BE2C (cell line): ENCODE measurements at regions not wholly inside any gene's neighbourhood (a gene's known extent, or its start where the extent isn't known, plus 50 kb on each side); places are given as distances from the start of the nearest gene placed in this dataset.

Experiments used
- DNase-seq: peaks from one replicate; pipeline ENCODE4 v3.0.0-alpha.2; 2020
- H3K27me3 ChIP-seq: fragments of 250-450 bp; sonication (Bioruptor Pico); 2 replicates; pipeline ENCODE4 v1.5.1; 2020; ENCODE audit warnings: mild to moderate bottlenecking
- H3K36me3 ChIP-seq: fragments of 250-450 bp; sonication (Bioruptor Pico); 2 replicates; pipeline ENCODE4 v1.5.1; 2020; ENCODE audit warnings: mild to moderate bottlenecking
- H3K4me1 ChIP-seq: fragments of 250-450 bp; sonication (Bioruptor Pico); 2 replicates; pipeline ENCODE4 v1.5.1; 2020
- H3K4me3 ChIP-seq: 2 replicates; pipeline ENCODE4 v1.5.1; 2011; ENCODE audit warnings: low read depth, low read length
- H3K9me3 ChIP-seq: fragments of 250-450 bp; sonication (Bioruptor Pico); 2 replicates; pipeline ENCODE4 v1.5.1; 2020
- TF ChIP-seq, protein P1 (sequence below): IDR thresholded peaks from 2 replicates; pipeline ENCODE4 v1.5.1; 2012; ENCODE audit warnings: mild to moderate bottlenecking, low read depth, low read length

DNA sequence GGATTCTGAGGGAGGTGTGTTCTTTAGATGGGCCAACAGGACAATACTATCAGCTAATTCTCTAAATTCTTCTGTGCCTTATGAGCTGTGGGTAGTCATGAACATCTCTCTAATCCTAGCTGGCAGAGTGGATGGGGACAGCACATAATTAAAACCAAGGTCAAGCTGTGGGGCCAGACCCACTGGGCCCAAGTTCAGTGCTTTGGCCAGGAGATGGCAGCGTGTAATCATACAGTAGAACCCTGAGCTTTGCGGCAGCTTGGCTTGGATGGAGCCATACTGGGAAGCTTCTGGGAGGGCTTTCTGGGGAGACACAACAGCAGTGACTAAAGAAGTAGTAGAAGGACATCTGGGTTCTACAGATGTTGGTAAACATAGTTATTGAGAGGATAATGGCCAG lies 140.3 kb upstream of the CXCL13 start:
- TF ChIP-seq, protein P1, sequence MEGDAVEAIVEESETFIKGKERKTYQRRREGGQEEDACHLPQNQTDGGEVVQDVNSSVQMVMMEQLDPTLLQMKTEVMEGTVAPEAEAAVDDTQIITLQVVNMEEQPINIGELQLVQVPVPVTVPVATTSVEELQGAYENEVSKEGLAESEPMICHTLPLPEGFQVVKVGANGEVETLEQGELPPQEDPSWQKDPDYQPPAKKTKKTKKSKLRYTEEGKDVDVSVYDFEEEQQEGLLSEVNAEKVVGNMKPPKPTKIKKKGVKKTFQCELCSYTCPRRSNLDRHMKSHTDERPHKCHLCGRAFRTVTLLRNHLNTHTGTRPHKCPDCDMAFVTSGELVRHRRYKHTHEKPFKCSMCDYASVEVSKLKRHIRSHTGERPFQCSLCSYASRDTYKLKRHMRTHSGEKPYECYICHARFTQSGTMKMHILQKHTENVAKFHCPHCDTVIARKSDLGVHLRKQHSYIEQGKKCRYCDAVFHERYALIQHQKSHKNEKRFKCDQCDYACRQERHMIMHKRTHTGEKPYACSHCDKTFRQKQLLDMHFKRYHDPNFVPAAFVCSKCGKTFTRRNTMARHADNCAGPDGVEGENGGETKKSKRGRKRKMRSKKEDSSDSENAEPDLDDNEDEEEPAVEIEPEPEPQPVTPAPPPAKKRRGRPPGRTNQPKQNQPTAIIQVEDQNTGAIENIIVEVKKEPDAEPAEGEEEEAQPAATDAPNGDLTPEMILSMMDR, result peak; percentile 16
- Histone ChIP-seq H3K36me3 (no peaks in the 10 kb centered on the region), H3K4me1 (no peaks in the 10 kb centered on the region), H3K9me3 (no peaks in the 10 kb centered on the region), H3K4me3 (no peak overlapping the region), H3K27me3 (no peaks in the 10 kb centered on the region)
- DNase-seq, result no peak

DNA sequence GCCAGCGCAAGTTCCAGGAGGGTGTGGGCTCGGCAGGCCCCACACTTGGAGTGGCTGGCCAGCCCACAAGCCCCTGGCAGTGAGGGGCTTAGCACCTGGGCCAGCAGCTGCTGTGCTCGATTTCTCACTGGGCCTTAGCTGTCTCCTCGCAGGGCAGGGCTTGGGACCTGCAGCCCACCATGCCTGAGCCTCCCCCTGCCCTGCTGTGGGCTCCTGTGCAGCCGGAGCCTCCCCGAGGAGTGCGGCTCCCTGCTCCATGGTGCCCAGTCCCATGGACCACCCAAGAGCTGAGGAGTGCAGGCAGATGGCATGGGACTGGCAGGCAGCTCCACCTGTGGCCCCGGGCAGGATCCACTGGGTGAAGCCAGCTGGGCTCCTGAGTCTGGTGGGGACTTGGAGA lies 139.2 kb upstream of the CXCL13 start:
- Histone ChIP-seq H3K4me1 (no peaks in the 10 kb centered on the region), H3K9me3 (no peaks in the 10 kb centered on the region), H3K36me3 (no peaks in the 10 kb centered on the region), H3K27me3 (no peaks in the 10 kb centered on the region), H3K4me3 (no peak overlapping the region)
- TF ChIP-seq, protein P1, result no peak
- no peak for DNase-seq

DNA sequence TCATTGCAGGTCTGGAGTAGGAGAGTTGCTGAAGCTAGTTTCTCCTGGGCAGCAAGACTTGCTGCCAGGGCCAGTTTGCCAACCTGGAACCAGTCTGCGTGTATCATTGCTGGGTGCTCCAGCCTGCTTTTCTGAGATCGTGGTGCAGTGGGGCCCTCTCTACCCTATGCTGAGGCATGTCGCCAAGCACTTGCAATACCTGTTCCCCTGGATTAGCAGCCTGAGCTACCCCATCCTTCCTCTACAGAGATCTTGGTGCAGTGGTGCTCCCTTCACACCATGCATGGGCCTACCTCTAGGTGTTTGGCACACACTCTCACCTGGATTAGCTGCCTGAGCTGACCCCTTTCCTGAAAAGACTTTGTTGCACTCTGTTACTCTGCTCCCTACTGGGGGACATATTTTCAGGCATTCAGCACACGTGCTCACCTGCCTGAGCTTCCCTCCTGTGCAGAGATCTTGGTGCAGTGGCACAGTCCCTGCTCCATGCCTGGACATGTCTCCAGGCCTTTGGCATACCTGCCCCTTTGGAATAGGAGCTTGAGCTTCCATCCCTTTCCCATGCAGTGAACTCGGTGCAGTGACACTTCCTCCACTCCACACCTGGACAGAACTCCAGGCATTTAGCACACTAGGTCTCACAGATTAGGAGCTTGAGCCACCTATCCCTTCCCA lies 133.7 kb upstream of the CXCL13 start:
- H3K4me3 ChIP-seq, result no peak overlapping the region
- no peaks in the 10 kb centered on the region for H3K27me3 ChIP-seq
- H3K9me3 ChIP-seq, result no peaks in the 10 kb centered on the region
- H3K4me1 ChIP-seq, result no peaks in the 10 kb centered on the region
- DNase-seq, result no peak
- H3K36me3 ChIP-seq, result no peaks in the 10 kb centered on the region
- TF ChIP-seq, protein P1, result no peak

DNA sequence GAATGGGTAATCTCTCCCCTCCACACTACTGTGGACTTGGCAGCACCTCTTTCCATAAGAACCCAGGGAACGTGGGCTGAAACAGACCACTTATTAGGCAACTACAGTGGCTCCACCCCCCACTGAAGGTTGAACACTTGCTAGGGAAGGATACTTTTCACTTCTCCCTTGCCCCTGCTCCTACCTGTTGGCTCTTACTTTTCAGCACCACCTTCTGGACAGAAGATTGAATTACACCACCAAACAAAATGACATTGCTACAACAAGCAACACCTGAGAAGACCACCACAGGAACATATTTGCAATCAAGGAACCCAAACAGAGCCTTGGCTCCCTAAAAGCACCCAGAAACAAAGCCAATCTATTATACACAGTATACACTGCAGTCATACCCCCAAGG lies 132.1 kb upstream of the CXCL13 start:
- TF ChIP-seq, protein P1, result peak; percentile 47
- H3K4me1 ChIP-seq, result no peaks in the 10 kb centered on the region
- DNase-seq, result no peak

DNA sequence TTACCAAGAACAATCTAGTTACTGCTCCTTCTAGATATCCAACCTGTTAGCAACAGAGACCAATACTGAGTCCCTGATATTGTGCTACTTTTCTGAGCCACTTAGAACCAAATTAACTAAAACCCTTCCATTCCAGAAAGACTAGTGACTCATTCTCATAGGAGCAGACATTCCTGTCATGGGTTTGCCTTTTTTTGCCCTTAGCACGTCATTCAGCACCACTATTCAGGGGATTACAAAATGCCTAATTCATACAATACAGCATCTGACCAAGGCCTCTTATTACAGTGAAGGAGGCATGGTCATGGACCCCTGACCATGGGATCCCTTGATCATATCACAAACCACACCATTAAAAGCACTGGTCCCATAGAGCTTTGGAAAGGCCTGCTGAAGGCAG lies 123.8 kb upstream of the CXCL13 start:
- Histone ChIP-seq H3K9me3 (no peaks in the 10 kb centered on the region), H3K4me1 (no peaks in the 10 kb centered on the region), H3K27me3 (no peaks in the 10 kb centered on the region), H3K36me3 (no peaks in the 10 kb centered on the region), H3K4me3 (no peak overlapping the region)
- TF ChIP-seq, protein P1, result no peak
- no peak for DNase-seq

More for the DNA sequence above, 132.1 kb upstream of the CXCL13 start:
- Histone ChIP-seq H3K4me3 (no peak overlapping the region), H3K27me3 (no peaks in the 10 kb centered on the region), H3K9me3 (no peaks in the 10 kb centered on the region), H3K36me3 (no peaks in the 10 kb centered on the region)

DNA sequence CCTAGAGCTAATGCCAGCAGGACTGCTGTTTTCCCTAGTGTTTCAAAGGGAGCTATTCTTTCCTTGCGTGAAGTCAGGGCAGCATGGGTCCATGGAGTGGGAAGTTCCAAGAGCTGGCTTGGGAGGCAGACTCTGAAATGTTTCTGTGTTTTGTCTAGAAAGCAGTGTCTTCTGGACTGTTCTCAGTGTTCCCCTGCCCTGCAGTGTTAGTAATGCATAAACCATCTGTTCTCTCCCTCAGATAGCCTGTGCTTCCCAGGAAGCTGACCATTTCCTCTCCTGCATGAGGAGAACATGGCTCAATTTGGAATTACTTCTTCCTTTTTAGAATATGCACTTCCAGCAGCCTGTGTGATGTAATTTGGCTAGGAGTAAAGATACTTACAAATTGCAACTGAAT lies 116.7 kb upstream of the CXCL13 start:
- Histone ChIP-seq H3K4me3 (no peak overlapping the region), H3K9me3 (no peaks in the 10 kb centered on the region), H3K27me3 (no peaks in the 10 kb centered on the region), H3K4me1 (no peaks in the 10 kb centered on the region), H3K36me3 (no peaks in the 10 kb centered on the region)
- TF ChIP-seq, protein P1, result no peak
- DNase-seq, result no peak
